ENCODE measurements at regions not wholly inside any gene's neighbourhood (a gene's known extent, or its start where the extent isn't known, plus 50 kb on each side); places are given as distances from the start of the nearest gene placed in this dataset.

DNA sequence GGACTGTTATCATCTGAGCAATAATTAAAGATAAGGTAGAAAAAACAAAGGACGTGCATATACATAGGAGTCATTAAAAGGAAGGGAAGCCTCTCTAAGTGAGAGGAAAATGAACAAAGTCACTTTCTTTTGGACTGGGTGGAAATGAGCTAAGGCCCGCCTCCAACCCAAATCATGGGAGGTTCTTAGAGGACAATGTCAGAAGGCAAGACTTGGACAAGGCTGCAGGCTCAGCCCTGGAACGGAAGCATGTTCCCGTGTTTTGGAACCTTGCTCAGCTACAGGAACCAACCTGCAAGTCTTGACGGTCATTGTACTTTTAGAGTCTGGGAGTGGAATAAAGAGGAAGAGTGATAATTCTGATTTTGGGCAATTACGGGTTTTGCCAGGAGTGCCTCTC is 59.4 kb upstream of the EPB41L3 start (continued):
- TF ChIP-seq ZBTB8A (tag by site-specific recombination; IDR thresholded peaks at IDR 0.05) = no peak
- TF ChIP-seq ZNF211 (tag by site-specific recombination; IDR thresholded peaks at IDR 0.05; ENCODE audit: low read depth) = no peak
- no peak for TF ChIP-seq WT1 (tag by site-specific recombination; IDR thresholded peaks at IDR 0.05)
- TF ChIP-seq, protein P1, sequence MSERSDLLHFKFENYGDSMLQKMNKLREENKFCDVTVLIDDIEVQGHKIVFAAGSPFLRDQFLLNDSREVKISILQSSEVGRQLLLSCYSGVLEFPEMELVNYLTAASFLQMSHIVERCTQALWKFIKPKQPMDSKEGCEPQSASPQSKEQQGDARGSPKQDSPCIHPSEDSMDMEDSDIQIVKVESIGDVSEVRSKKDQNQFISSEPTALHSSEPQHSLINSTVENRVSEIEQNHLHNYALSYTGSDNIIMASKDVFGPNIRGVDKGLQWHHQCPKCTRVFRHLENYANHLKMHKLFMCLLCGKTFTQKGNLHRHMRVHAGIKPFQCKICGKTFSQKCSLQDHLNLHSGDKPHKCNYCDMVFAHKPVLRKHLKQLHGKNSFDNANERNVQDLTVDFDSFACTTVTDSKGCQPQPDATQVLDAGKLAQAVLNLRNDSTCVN (tag by site-specific recombination; optimal IDR thresholded peaks at IDR 0.05) = no peak
- TF ChIP-seq ZNF404 (tag by site-specific recombination; IDR thresholded peaks at IDR 0.05) = no peak
- TF ChIP-seq, protein P2, sequence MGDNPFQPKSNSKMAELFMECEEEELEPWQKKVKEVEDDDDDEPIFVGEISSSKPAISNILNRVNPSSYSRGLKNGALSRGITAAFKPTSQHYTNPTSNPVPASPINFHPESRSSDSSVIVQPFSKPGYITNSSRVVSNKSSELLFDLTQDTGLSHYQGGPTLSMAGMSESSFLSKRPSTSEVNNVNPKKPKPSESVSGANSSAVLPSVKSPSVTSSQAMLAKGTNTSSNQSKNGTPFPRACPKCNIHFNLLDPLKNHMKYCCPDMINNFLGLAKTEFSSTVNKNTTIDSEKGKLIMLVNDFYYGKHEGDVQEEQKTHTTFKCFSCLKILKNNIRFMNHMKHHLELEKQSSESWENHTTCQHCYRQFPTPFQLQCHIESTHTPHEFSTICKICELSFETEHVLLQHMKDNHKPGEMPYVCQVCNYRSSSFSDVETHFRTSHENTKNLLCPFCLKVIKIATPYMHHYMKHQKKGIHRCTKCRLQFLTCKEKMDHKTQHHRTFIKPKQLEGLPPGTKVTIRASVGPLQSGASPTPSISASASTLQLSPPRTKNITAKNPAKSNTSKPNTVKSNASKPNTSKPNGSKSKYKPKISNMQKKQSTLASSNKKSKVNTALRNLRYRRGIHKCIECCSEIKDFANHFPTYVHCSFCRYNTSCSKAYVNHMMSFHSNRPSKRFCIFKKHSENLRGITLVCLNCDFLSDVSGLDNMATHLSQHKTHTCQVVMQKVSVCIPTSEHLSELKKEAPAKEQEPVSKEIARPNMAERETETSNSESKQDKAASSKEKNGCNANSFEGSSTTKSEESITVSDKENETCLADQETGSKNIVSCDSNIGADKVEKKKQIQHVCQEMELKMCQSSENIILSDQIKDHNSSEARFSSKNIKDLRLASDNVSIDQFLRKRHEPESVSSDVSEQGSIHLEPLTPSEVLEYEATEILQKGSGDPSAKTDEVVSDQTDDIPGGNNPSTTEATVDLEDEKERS (tag by site-specific recombination; IDR thresholded peaks at IDR 0.05) = no peak

- POLR2A ChIA-PET = interaction anchor here (0.5 to 1.2 kb wide), 3 partner anchors 21 to 307 kb away, joined by 3 to 5 read pairs (median 3); no protein-coding TSS in a partner anchor
- Histone ChIP-seq H3K4me3 (ENCODE audit: low read depth, low read length) (no peak overlapping the region), H3K4me1 (ENCODE audit: control insufficient read depth, insufficient read depth, low read length) (peaks cover 22% of the 10 kb centered on the region), H3K9me3 (ENCODE audit: control insufficient read depth, insufficient read depth, low read depth, low read length) (no peaks in the 10 kb centered on the region), H3K36me3 (ENCODE audit: control insufficient read depth in 2 of 2, insufficient read depth in 1 of 2, low read length in 2 of 2) (no peaks in the 10 kb centered on the region; a peak in 1 of 3 replicates), H3K27ac (ENCODE audit: extremely low read depth, low read depth, low read length) (peak overlapping the region; percentile 44)
- CTCF ChIA-PET = interaction anchor here (0.6 to 1.6 kb wide), 12 partner anchors 22 to 921 kb away, joined by 3 to 6 read pairs (median 4); partner anchors contain the start of gene TMEM200C
- TF ChIP-seq ZNF600 (tag by site-specific recombination; IDR thresholded peaks at IDR 0.05) (peak; percentile 54; the same call in 1 of the 2 replicates), ZNF501 (tag by site-specific recombination; IDR thresholded peaks at IDR 0.05) (peak; percentile 29; the same call in 1 of the 2 replicates), ZIC2 (tag by site-specific recombination; IDR thresholded peaks at IDR 0.05) (peak; percentile 60), TRIM28 (IDR thresholded peaks at IDR 0.05; ENCODE audit: borderline replicate concordance, low read length) (peak; percentile 63), FEZF1 (tag by site-specific recombination; IDR thresholded peaks at IDR 0.05) (peak; percentile 33; the same call in 1 of the 2 replicates), GLIS1 (tag by site-specific recombination; IDR thresholded peaks at IDR 0.05) (peak; percentile 48; the same call in 1 of the 2 replicates), ZNF398 (tag by site-specific recombination; IDR thresholded peaks at IDR 0.05) (peak; percentile 55), ZNF133 (tag by site-specific recombination; IDR thresholded peaks at IDR 0.05) (no peak), SP7 (tag by site-specific recombination; IDR thresholded peaks at IDR 0.05) (peak; percentile 47; the same call in 1 of the 2 replicates), ZNF660 (tag by site-specific recombination; IDR thresholded peaks at IDR 0.05) (no peak), ZNF184 (tag by site-specific recombination; IDR thresholded peaks at IDR 0.05) (no peak), ZNF311 (tag by site-specific recombination; IDR thresholded peaks at IDR 0.05; ENCODE audit: borderline replicate concordance) (no peak), KLF8 (tag by site-specific recombination; IDR thresholded peaks at IDR 0.05) (no peak), ZNF202 (tag by site-specific recombination; IDR thresholded peaks at IDR 0.05; ENCODE audit: borderline replicate concordance) (no peak), ZNF248 (tag by site-specific recombination; IDR thresholded peaks at IDR 0.05) (no peak), ZXDB (tag by site-specific recombination; IDR thresholded peaks at IDR 0.05) (peak; percentile 58; the same call in 1 of the 2 replicates), ZNF843 (tag by site-specific recombination; IDR thresholded peaks at IDR 0.05) (peak; percentile 59; the same call in 1 of the 2 replicates), ZFP37 (tag by site-specific recombination; IDR thresholded peaks at IDR 0.05) (0 out of 2 replicates have a peak, but pooled peaks have one; percentile 14), ZNF175 (tag by site-specific recombination; IDR thresholded peaks at IDR 0.05) (no peak)
- TF ChIP-seq, protein P3, sequence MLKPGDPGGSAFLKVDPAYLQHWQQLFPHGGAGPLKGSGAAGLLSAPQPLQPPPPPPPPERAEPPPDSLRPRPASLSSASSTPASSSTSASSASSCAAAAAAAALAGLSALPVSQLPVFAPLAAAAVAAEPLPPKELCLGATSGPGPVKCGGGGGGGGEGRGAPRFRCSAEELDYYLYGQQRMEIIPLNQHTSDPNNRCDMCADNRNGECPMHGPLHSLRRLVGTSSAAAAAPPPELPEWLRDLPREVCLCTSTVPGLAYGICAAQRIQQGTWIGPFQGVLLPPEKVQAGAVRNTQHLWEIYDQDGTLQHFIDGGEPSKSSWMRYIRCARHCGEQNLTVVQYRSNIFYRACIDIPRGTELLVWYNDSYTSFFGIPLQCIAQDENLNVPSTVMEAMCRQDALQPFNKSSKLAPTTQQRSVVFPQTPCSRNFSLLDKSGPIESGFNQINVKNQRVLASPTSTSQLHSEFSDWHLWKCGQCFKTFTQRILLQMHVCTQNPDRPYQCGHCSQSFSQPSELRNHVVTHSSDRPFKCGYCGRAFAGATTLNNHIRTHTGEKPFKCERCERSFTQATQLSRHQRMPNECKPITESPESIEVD (tag by site-specific recombination; IDR thresholded peaks at IDR 0.05) = peak; percentile 79
- TF ChIP-seq, protein P4, sequence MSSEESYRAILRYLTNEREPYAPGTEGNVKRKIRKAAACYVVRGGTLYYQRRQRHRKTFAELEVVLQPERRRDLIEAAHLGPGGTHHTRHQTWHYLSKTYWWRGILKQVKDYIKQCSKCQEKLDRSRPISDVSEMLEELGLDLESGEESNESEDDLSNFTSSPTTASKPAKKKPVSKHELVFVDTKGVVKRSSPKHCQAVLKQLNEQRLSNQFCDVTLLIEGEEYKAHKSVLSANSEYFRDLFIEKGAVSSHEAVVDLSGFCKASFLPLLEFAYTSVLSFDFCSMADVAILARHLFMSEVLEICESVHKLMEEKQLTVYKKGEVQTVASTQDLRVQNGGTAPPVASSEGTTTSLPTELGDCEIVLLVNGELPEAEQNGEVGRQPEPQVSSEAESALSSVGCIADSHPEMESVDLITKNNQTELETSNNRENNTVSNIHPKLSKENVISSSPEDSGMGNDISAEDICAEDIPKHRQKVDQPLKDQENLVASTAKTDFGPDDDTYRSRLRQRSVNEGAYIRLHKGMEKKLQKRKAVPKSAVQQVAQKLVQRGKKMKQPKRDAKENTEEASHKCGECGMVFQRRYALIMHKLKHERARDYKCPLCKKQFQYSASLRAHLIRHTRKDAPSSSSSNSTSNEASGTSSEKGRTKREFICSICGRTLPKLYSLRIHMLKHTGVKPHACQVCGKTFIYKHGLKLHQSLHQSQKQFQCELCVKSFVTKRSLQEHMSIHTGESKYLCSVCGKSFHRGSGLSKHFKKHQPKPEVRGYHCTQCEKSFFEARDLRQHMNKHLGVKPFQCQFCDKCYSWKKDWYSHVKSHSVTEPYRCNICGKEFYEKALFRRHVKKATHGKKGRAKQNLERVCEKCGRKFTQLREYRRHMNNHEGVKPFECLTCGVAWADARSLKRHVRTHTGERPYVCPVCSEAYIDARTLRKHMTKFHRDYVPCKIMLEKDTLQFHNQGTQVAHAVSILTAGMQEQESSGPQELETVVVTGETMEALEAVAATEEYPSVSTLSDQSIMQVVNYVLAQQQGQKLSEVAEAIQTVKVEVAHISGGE (tag by site-specific recombination; conservative IDR thresholded peaks at IDR 0.05; ENCODE audit: low read depth) = no peak
These were observed 57.4 kb upstream of the EPB41L3 start for GRCh38 chr18:5601188-5601624.
